Astrocyte of the cerebellum (primary cell): ENCODE measurements at regions not wholly inside any gene's neighbourhood (a gene's known extent, or its start where the extent isn't known, plus 50 kb on each side); places are given as distances from the start of the nearest gene placed in this dataset.

ENCODE experiments used
- DNase-seq: peaks from one replicate; pipeline ENCODE4 v3.0.0-alpha.2; 2011; ENCODE audit warnings: low read depth
- H3K4me3 ChIP-seq: 2 replicates; pipeline ENCODE4 v1.5.1; 2011; ENCODE audit warnings: mild to moderate bottlenecking, low read depth, low read length, moderate library complexity
- in situ Hi-C: cut with HindIII; loops from 2 replicates; pipeline ENCODE4 v1.10.0; 2017; ENCODE audit warnings: low sequenced_read_pairs
- TF ChIP-seq, protein P1 (sequence below): IDR thresholded peaks from 2 replicates; pipeline ENCODE4 v1.5.1; 2012; ENCODE audit warnings: low read length, low read depth, moderate library complexity, mild to moderate bottlenecking; ENCODE audit errors: missing control alignments

DNA sequence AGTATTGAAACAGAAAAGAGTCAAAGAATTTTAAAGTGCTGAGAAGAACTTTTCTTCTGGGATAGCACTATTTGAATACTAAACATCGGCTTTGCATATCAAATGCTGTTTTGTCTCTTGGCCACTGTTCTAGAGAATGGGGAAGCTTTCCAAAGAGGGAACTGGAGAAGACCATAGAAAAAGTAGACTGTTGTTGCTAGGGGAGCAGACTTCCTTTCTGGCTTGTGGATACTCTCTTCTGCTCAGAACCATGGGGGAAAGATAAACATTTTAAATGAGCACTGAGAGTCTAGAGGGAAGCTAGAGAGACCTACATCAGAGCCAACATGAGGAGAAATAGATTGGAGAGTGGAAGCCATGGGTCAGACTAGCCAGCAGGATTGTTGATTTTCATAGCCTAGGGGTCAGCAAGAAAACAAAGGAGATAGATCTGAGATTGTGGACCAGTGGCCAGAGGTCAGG is 315.7 kb downstream of the KCTD12 start:
- in situ Hi-C loops: no loop called here
- no peak overlapping the region for H3K4me3 ChIP-seq
- TF ChIP-seq, protein P1, sequence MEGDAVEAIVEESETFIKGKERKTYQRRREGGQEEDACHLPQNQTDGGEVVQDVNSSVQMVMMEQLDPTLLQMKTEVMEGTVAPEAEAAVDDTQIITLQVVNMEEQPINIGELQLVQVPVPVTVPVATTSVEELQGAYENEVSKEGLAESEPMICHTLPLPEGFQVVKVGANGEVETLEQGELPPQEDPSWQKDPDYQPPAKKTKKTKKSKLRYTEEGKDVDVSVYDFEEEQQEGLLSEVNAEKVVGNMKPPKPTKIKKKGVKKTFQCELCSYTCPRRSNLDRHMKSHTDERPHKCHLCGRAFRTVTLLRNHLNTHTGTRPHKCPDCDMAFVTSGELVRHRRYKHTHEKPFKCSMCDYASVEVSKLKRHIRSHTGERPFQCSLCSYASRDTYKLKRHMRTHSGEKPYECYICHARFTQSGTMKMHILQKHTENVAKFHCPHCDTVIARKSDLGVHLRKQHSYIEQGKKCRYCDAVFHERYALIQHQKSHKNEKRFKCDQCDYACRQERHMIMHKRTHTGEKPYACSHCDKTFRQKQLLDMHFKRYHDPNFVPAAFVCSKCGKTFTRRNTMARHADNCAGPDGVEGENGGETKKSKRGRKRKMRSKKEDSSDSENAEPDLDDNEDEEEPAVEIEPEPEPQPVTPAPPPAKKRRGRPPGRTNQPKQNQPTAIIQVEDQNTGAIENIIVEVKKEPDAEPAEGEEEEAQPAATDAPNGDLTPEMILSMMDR: no peak
- peak; percentile 5 for DNase-seq

DNA sequence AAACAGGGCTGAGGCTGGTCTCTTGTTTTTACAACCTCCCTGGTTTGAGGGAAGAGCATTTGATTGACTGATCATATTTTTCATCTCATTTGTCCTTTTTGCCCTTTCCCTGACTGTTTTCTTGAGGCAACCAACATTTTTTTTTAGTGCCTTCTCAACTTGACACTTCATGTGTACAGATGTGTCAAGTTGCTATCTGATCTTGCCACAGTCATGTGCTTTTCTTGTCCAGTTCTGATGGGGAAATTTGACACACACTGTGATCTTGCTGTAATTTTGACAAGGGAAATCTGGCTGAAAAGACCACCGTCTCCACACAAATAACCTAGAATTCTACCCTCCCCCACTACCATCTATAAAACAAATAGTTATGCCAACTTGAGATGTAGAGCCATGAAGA is 329.6 kb downstream of the KCTD12 start:
- no peak overlapping the region for H3K4me3 ChIP-seq
- in situ Hi-C loops: no loop called here
- TF ChIP-seq, protein P1: no peak
- DNase-seq: no peak

DNA sequence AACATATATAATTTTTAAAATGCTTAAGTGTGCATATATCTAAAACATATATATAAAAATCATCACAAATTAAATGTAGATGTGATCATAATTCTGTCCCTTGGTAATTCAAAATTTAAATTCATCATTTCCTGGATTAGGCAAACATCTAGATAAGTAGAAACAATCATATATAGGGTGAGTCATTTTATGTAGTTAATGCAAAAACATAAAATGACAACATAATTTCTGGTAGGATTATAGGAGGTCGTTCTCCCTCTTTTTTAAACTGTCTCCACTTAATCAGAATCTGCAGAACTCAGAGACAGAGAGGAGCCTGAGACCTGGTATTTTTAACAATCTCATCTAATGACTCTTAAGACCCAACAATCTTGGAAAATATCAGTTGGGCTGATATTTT is 333.4 kb downstream of the KCTD12 start:
- no peak overlapping the region for H3K4me3 ChIP-seq
- no peak for DNase-seq
- in situ Hi-C loops: no loop called here
- TF ChIP-seq, protein P1: no peak

DNA sequence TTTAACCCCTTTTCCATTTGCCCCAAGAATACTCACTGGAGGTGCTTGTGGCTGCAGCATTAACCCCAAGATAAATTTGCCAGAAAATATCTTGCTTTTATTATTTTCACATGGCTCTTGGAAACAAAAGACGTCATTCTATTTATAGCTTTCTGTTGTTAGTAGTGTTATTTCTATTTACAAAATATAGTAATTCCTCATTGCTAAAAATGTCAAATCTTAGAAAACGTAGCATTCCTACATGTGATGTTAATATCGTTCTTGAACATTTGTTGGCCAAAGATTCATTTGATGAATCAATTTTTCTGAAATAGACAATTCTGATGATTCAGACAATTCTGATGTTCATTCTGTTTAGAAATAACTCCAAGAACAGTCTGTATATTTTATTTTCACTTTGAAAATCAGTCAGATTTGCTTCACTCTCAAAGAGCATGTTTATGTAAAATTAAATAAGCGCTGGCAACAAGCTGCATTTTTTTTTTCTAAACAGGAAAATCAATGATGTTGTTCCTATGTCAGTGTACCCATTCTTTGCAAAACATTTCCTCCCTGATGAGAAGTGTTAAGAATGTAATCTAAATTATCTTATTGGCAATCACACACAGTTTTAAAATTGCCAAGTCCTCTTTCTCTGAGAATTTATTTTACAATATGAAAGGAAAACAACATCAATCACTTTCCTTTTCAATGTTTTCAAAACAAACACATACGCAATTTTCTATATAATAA is 334.0 kb downstream of the KCTD12 start:
- in situ Hi-C loops: no loop called here
- TF ChIP-seq, protein P1: no peak
- no peak for DNase-seq
- no peak overlapping the region for H3K4me3 ChIP-seq

DNA sequence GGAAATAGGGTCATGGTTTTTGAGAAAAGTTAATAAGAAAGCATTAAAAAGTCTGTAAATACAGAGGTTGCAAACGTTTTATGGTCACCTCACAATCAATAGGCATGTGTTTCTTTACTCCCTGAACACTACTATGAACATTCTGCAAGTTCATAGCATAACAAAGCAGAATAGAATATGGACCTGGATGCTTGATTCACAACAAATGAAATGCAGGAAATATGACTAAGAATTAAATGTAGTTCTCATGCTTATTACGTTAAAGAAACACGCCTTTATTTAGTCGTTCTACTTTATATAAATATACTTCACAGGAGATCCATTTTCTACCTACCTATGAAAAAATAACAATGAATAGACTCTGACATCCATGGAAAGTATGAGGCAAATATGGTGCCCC is 344.0 kb downstream of the KCTD12 start:
- DNase-seq: no peak
- TF ChIP-seq, protein P1: no peak
- no peak overlapping the region for H3K4me3 ChIP-seq
- in situ Hi-C loops: no loop called here

DNA sequence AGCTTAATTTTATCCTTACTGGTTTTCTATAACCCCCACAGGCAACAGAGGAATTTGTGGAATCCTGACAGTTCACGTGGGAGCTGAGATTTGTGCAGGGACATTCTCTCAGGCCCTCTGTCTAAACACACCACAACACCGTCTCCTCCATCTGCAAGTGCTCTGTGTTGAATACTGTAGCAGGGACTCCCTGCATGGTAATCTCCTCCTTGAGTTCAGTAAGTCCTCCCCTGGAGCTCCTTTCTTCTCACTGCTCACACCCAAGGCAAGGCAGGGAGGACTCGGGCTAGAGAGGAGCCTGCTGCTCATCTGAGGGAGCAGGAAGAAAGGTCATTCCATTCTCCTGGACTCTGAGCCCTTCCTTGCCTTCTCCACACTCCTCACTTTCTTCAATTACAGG is 348.2 kb downstream of the KCTD12 start:
- DNase-seq: no peak
- no peak overlapping the region for H3K4me3 ChIP-seq
- in situ Hi-C loops: no loop called here
- TF ChIP-seq, protein P1: no peak
